ENCODE measurements at regions not wholly inside any gene's neighbourhood (a gene's known extent, or its start where the extent isn't known, plus 50 kb on each side); places are given as distances from the start of the nearest gene placed in this dataset.
"Not testable (repeated sequence)": the region's sequence is repeated elsewhere in the genome, so short reads cannot be mapped to it uniquely, and the experiment has no call there.

- no peak overlapping the region for H3K4me3 ChIP-seq (ENCODE audit: low read depth, low read length)
- TF ChIP-seq CTCF (IDR thresholded peaks at IDR 0.05; ENCODE audit: control insufficient read depth, extremely low read depth, insufficient read depth), result no peak
- DNase-seq (ENCODE audit: low read depth), result no peak
These were observed 141.0 kb downstream of the MTNR1A start for GRCh38 chr4:186414390-186414789.

- TF ChIP-seq CTCF (IDR thresholded peaks at IDR 0.05; ENCODE audit: control insufficient read depth, extremely low read depth, insufficient read depth), result no peak
These were observed 140.0 kb downstream of the F11 start for GRCh38 chr4:186405957-186406356.

GRCh38 chr4:186404562-186405134 is 138.7 kb downstream of the F11 start:
- no peak overlapping the region for H3K4me3 ChIP-seq (ENCODE audit: low read depth, low read length)
- no peak for TF ChIP-seq CTCF (IDR thresholded peaks at IDR 0.05; ENCODE audit: control insufficient read depth, extremely low read depth, insufficient read depth)
- DNase-seq (ENCODE audit: low read depth), result no peak

More at GRCh38 chr4:186405957-186406356, 140.0 kb downstream of the F11 start:
- no peak for DNase-seq (ENCODE audit: low read depth)
- H3K4me3 ChIP-seq (ENCODE audit: low read depth, low read length), result no peak overlapping the region

- no peak for DNase-seq (ENCODE audit: low read depth)
- no peak overlapping the region for H3K4me3 ChIP-seq (ENCODE audit: low read depth, low read length)
- TF ChIP-seq CTCF (IDR thresholded peaks at IDR 0.05; ENCODE audit: control insufficient read depth, extremely low read depth, insufficient read depth), result no peak
These were observed 134.7 kb downstream of the F11 start for GRCh38 chr4:186400676-186401075.

GRCh38 chr4:186392017-186392416 is 126.0 kb downstream of the F11 start:
- no peak for DNase-seq (ENCODE audit: low read depth)
- no peak overlapping the region for H3K4me3 ChIP-seq (ENCODE audit: low read depth, low read length)
- no peak for TF ChIP-seq CTCF (IDR thresholded peaks at IDR 0.05; ENCODE audit: control insufficient read depth, extremely low read depth, insufficient read depth)

- DNase-seq (ENCODE audit: low read depth); H3K4me3 ChIP-seq (ENCODE audit: low read depth, low read length): not testable (repeated sequence)
These were observed 118.3 kb downstream of the F11 start for GRCh38 chr4:186384328-186384727.

GRCh38 chr4:186368281-186368680 is 102.3 kb downstream of the F11 start:
- H3K4me3 ChIP-seq (ENCODE audit: low read depth, low read length), result no peak overlapping the region
- DNase-seq (ENCODE audit: low read depth), result no peak
- TF ChIP-seq CTCF (IDR thresholded peaks at IDR 0.05; ENCODE audit: control insufficient read depth, extremely low read depth, insufficient read depth), result no peak
